K562 (cell line): ENCODE measurements at regions not wholly inside any gene's neighbourhood (a gene's known extent, or its start where the extent isn't known, plus 50 kb on each side); places are given as distances from the start of the nearest gene placed in this dataset.

Experiments used
- ATAC-seq: fragments of 200-7000 bp; cut with Tn5 transposase; 3 replicates; pipeline ENCODE4 v1.9.1; 2020; ENCODE audit warnings: moderate library complexity
- BruUV-seq: library from RNA; stranded (reverse); fragments of 400-500 nt; replicated peaks from 2 replicates; lab custom pipeline; 2021; lab: Mats Ljungman, UMichigan
- CTCF ChIA-PET: fragments of 300-600 bp; formaldehyde crosslinking; extraction: SDS; loops from one replicate; lab custom pipeline; 2021; ENCODE audit warnings: low intra/inter-chr PET ratio; lab: Yijun Ruan, JAX
- POLR2A ChIA-PET: fragments of 300-600, 350-650 bp; sonication (Branson Sonifier 250); formaldehyde crosslinking; extraction: SDS; loops from one replicate; lab custom pipeline; 2021; ENCODE audit warnings: antibody characterized with exemption, inconsistent platforms; lab: Yijun Ruan, JAX
- DNase-seq, 4 experiments: peaks; one replicate each; pipeline versions ENCODE4 v3.0.0 to v3.0.0-alpha.2; 2011 to 2018; ENCODE audit warnings: low spot score in 3 of 4, mixed read lengths in 3 of 4; ENCODE audit errors: extremely low read depth in 1 of 4
- FAIRE-seq: peaks from 2 replicates; lab custom pipeline; 2011; peaks lifted over from hg19 to GRCh38; lab: Jason Lieb, UNC
- H2AFZ ChIP-seq: 2 replicates; pipeline ENCODE4 v1.6.0; 2011; ENCODE audit warnings: low read depth, low read length, control low read depth, inconsistent platforms
- H3K27ac ChIP-seq: fragments of 200-600 bp; 3 replicates; pipeline ENCODE4 v1.8.0; 2011; ENCODE audit warnings: low read depth, mild to moderate bottlenecking, control low read depth, inconsistent platforms, low read length, moderate library complexity, mixed read lengths; ENCODE audit errors: extremely low read depth
- H3K27me3 ChIP-seq, 2 experiments: fragments of 300-600 bp in 1 of 2; 2 replicates in 1 of 2; 3 replicates in 1 of 2; pipeline versions ENCODE4 v1.6.0 to v1.8.0; 2011; ENCODE audit warnings: inconsistent platforms in 2 of 2, low read length in 2 of 2, mild to moderate bottlenecking in 1 of 2, mixed read lengths in 1 of 2, moderate library complexity in 1 of 2; ENCODE audit not compliant: control insufficient read depth in 2 of 2, insufficient read depth in 2 of 2
- H3K36me3 ChIP-seq: fragments of 300-600 bp; 3 replicates; pipeline ENCODE4 v1.8.0; 2011; ENCODE audit warnings: mild to moderate bottlenecking, low read length, inconsistent platforms; ENCODE audit not compliant: control insufficient read depth, insufficient read depth
- H3K4me1 ChIP-seq, 2 experiments: fragments of 200-600 bp in 1 of 2; replicated peaks in 1 of 2; 2 replicates in 1 of 2; 3 replicates in 1 of 2; pipeline versions ENCODE4 v1.5.1 to v1.8.0; 2011; ENCODE audit warnings: inconsistent platforms in 2 of 2, low read length in 2 of 2, mild to moderate bottlenecking in 1 of 2, mixed read lengths in 1 of 2, moderate library complexity in 1 of 2; ENCODE audit not compliant: control insufficient read depth in 2 of 2, insufficient read depth in 2 of 2
- H3K4me2 ChIP-seq: 2 replicates; pipeline ENCODE4 v1.6.1; 2011; ENCODE audit warnings: low read length, control low read depth, inconsistent platforms, mixed read lengths; ENCODE audit not compliant: insufficient read depth
- H3K4me3 ChIP-seq: fragments of 200-600 bp; sonication (generic), shearing (Covaris generic); 2 replicates; pipeline ENCODE4 v1.5.1; 2016; ENCODE audit warnings: control low read depth, inconsistent platforms
- H3K79me2 ChIP-seq: fragments of 200-600 bp; 3 replicates; pipeline ENCODE4 v1.8.0; 2011; ENCODE audit warnings: low read length, inconsistent platforms; ENCODE audit not compliant: control insufficient read depth, insufficient read depth
- H3K9ac ChIP-seq, 2 experiments: 2 replicates each; pipeline versions ENCODE4 v1.6.0 to v1.6.1; 2011; ENCODE audit warnings: low read depth in 2 of 2, low read length in 2 of 2, control low read depth in 1 of 2, inconsistent platforms in 1 of 2, mild to moderate bottlenecking in 1 of 2, mixed read lengths in 1 of 2; ENCODE audit not compliant: insufficient read depth in 1 of 2
- H3K9me1 ChIP-seq: one replicate; pipeline ENCODE4 v1.6.0; 2011; ENCODE audit warnings: inconsistent platforms, mild to moderate bottlenecking, low read length, moderate library complexity; ENCODE audit not compliant: control insufficient read depth, insufficient read depth
- H3K9me3 ChIP-seq: replicated peaks from 2 replicates; pipeline ENCODE4 v1.5.1; 2011; ENCODE audit warnings: low read depth, low read length, inconsistent platforms; ENCODE audit not compliant: control insufficient read depth, insufficient read depth
- H4K20me1 ChIP-seq: replicated peaks from 2 replicates; pipeline ENCODE4 v1.6.1; 2011; ENCODE audit warnings: low read length, inconsistent platforms, mixed read lengths; ENCODE audit not compliant: control insufficient read depth, insufficient read depth
- CLOCK ChIP-seq: fragments of 250-450 bp; sonication (Bioruptor Pico); IDR thresholded peaks from 2 replicates; pipeline ENCODE4 v1.4.0; 2020; ENCODE audit warnings: mild to moderate bottlenecking, moderate library complexity, borderline replicate concordance
- NFIC ChIP-seq: fragments of 450-650 bp; IDR thresholded peaks from 2 replicates; pipeline ENCODE4 v1.6.1; 2017; ENCODE audit warnings: mild to moderate bottlenecking, inconsistent platforms
- TAF15 ChIP-seq: fragments of 200-400 bp; formaldehyde crosslinking; IDR thresholded peaks from 2 replicates; pipeline ENCODE4 v1.6.1; 2017; ENCODE audit warnings: mild to moderate bottlenecking, low read depth, low read length, moderate library complexity
- ZNF644 ChIP-seq: fragments of 200-800 bp; sonication (Bioruptor generic); IDR thresholded peaks from 2 replicates; pipeline ENCODE4 v1.6.1; 2016; ENCODE audit warnings: low read depth, missing genetic modification characterization, missing compliant biosample characterization
- ZSCAN32 ChIP-seq: fragments of 450-650 bp; formaldehyde crosslinking; IDR thresholded peaks from 2 replicates; pipeline ENCODE4 v1.4.0; 2020; ENCODE audit warnings: mild to moderate bottlenecking, moderate library complexity
- WGBS: fragments of 100-300 bp; shearing (Covaris generic); methylation state at CpG from one replicate; pipeline ENCODE4 v1.1.6; 2016; ENCODE audit warnings: low coverage, mixed read lengths; ENCODE audit not compliant: insufficient coverage; ENCODE audit errors: missing lambda C conversion rate; 5-methylcytosine and 5-hydroxymethylcytosine counted together
- in situ Hi-C: fragments of 300-500 bp; cut with MboI; formaldehyde crosslinking; loops from 4 replicates; pipeline ENCODE4 v1.15.0; 2018; ENCODE audit warnings: inconsistent platforms, mixed read lengths
- intact Hi-C: fragments of 100-400 bp; cut with micrococcal nuclease; formaldehyde crosslinking; loops from 2 replicates; pipeline ENCODE4 v1.14.2; 2022

GRCh38 chr18:24958001-24958400, 394.0 kb downstream of the ZNF521 start:
- intact Hi-C loops: no loop called here
- no peaks in the 10 kb centered on the region for H4K20me1 ChIP-seq
- no TSS peak for BruUV-seq
- DNase-seq: no peak
- H3K4me1 ChIP-seq: no peaks in the 10 kb centered on the region
- no peak overlapping the region for H3K4me2 ChIP-seq
- H3K9ac ChIP-seq: no peak overlapping the region
- H3K9me3 ChIP-seq: no peaks in the 10 kb centered on the region
- no peaks in the 10 kb centered on the region for H3K36me3 ChIP-seq
- ChIA-PET CTCF (no interaction called here), POLR2A (no interaction called here)
- no peak for ATAC-seq
- in situ Hi-C loops: no loop called here
- no peaks in the 10 kb centered on the region for H3K79me2 ChIP-seq
- TF ChIP-seq ZNF644 (tag) (no peak), TAF15 (no peak), NFIC (no peak), CLOCK (CRISPR knock-in tag) (no peak), ZSCAN32 (CRISPR knock-in tag) (no peak)
- H3K4me3 ChIP-seq: no peak overlapping the region
- FAIRE-seq: no peak
- WGBS: 2% methylated on average over 2 of the region's 2 CpGs
- no peaks in the 10 kb centered on the region for H3K27me3 ChIP-seq
- no peak overlapping the region for H3K27ac ChIP-seq
- H3K9me1 ChIP-seq: no peaks in the 10 kb centered on the region
- H2AFZ ChIP-seq: no peak overlapping the region
